Effector memory CD4-positive, alpha-beta T cell (primary cell): ENCODE measurements at regions not wholly inside any gene's neighbourhood (a gene's known extent, or its start where the extent isn't known, plus 50 kb on each side); places are given as distances from the start of the nearest gene placed in this dataset.

Experiments used
- DNase-seq, 3 donors: peaks; one replicate each; pipeline ENCODE4 v3.0.0-alpha.2; 2020
- H3K27ac ChIP-seq: 2 replicates; pipeline ENCODE4 v1.7.0; 2013; ENCODE audit warnings: mild to moderate bottlenecking, low read length, moderate library complexity; ENCODE audit not compliant: insufficient read depth, poor library complexity, severe bottlenecking
- H3K27me3 ChIP-seq: replicated peaks from 2 replicates; pipeline ENCODE4 v1.7.0; 2013; ENCODE audit warnings: mild to moderate bottlenecking, low read length; ENCODE audit not compliant: insufficient read depth, control insufficient read depth, poor library complexity, severe bottlenecking
- H3K36me3 ChIP-seq: 2 replicates; pipeline ENCODE4 v1.7.0; 2013; ENCODE audit warnings: mild to moderate bottlenecking, low read length, moderate library complexity; ENCODE audit not compliant: control insufficient read depth, insufficient read depth
- H3K4me1 ChIP-seq: 2 replicates; pipeline ENCODE4 v1.7.0; 2013; ENCODE audit warnings: low read length, mild to moderate bottlenecking; ENCODE audit not compliant: control insufficient read depth, insufficient read depth, poor library complexity, severe bottlenecking
- H3K4me3 ChIP-seq: 2 replicates; pipeline ENCODE4 v1.7.0; 2013; ENCODE audit warnings: low read length, low read depth, mild to moderate bottlenecking; ENCODE audit not compliant: insufficient read depth, poor library complexity, severe bottlenecking
- H3K9me3 ChIP-seq: 2 replicates; pipeline ENCODE4 v1.7.0; 2013; ENCODE audit warnings: mild to moderate bottlenecking, low read length, moderate library complexity; ENCODE audit not compliant: control insufficient read depth

- Histone ChIP-seq H3K9me3 (no peaks in the 10 kb centered on the region), H3K4me3 (no peak overlapping the region), H3K36me3 (no peaks in the 10 kb centered on the region), H3K4me1 (no peaks in the 10 kb centered on the region), H3K27ac (no peak overlapping the region), H3K27me3 (no peaks in the 10 kb centered on the region)
- no peak for DNase-seq
These were observed 172.6 kb downstream of the CHRM3 start for GRCh38 chr1:239558991-239559390.

GRCh38 chr1:239560921-239561320 lies 174.6 kb downstream of the CHRM3 start:
- H3K9me3 ChIP-seq, result no peaks in the 10 kb centered on the region
- no peak for DNase-seq
- H3K4me1 ChIP-seq, result no peaks in the 10 kb centered on the region
- no peaks in the 10 kb centered on the region for H3K36me3 ChIP-seq
- no peaks in the 10 kb centered on the region for H3K27me3 ChIP-seq
- no peak overlapping the region for H3K27ac ChIP-seq
- no peak overlapping the region for H3K4me3 ChIP-seq

GRCh38 chr1:239562095-239562494 lies 175.7 kb downstream of the CHRM3 start:
- H3K4me1 ChIP-seq, result no peaks in the 10 kb centered on the region
- no peaks in the 10 kb centered on the region for H3K36me3 ChIP-seq
- DNase-seq, result no peak
- no peaks in the 10 kb centered on the region for H3K9me3 ChIP-seq
- no peaks in the 10 kb centered on the region for H3K27me3 ChIP-seq
- no peak overlapping the region for H3K4me3 ChIP-seq
- no peak overlapping the region for H3K27ac ChIP-seq

GRCh38 chr1:239563681-239564080 lies 177.3 kb downstream of the CHRM3 start:
- Histone ChIP-seq H3K4me3 (no peak overlapping the region), H3K27ac (no peak overlapping the region), H3K9me3 (no peaks in the 10 kb centered on the region), H3K4me1 (no peaks in the 10 kb centered on the region), H3K36me3 (no peaks in the 10 kb centered on the region), H3K27me3 (no peaks in the 10 kb centered on the region)
- no peak for DNase-seq

DNA sequence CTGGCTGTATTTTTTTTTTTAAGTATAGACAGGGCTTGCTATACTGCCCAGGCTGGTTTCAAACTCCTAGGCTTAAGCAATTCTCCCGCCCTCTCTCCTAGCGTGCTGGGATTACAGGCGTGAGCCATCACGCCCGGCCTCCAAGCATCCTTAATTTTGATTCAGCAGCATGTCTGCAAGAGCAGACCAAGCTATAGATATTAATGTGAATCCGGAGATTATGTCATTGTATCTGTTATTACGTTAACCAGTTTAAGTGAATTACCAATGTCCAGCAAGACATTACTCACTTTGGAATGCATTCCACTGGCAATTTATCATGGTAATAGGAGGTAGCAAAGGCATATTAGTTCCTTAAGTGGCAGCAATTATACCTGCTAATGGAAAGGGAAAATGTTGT lies 179.7 kb downstream of the CHRM3 start:
- H3K4me1 ChIP-seq, result no peaks in the 10 kb centered on the region
- H3K36me3 ChIP-seq, result no peaks in the 10 kb centered on the region
- H3K27ac ChIP-seq, result no peak overlapping the region
- H3K4me3 ChIP-seq, result no peak overlapping the region
- no peaks in the 10 kb centered on the region for H3K27me3 ChIP-seq
- no peak for DNase-seq
- no peaks in the 10 kb centered on the region for H3K9me3 ChIP-seq

DNA sequence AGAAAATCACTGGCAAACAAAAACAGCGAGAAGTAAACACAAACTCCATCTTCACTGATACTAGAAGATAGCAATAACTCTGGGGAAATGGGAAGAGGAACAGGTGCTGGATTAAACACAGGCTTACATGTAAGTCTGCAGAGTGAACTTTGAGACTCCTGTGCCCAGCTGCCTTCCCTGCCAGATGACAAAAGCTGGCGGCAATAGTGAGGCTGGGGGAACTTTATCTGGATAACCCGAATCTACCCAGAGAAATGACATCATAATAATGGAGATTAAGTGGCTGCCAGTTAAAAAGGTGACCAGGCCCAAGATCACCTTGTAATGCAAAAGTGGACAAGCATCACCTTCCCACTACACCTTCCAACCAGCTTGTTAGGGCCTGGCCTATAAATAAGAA lies 184.5 kb downstream of the CHRM3 start:
- H3K9me3 ChIP-seq, result no peaks in the 10 kb centered on the region
- no peaks in the 10 kb centered on the region for H3K4me1 ChIP-seq
- H3K27ac ChIP-seq, result no peak overlapping the region
- H3K36me3 ChIP-seq, result no peaks in the 10 kb centered on the region
- H3K4me3 ChIP-seq, result no peak overlapping the region
- no peaks in the 10 kb centered on the region for H3K27me3 ChIP-seq
- DNase-seq, result no peak

DNA sequence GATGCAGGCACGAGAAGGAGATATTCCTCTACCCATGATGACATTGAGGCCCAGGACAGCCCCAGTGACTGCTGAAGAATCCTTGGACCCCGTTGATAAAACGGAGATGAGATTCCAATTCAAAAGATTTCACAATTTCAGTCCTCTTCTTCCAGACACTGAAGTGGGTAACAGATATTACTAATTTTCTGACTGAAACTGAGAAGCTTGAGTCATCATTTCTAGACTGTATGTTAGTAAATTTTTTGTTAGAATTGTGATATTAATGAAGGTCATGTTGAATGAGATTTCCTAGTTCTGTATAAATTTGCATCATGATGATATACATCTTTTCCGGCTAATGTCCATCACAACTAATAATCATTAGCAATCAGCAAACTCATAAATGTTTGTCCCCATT lies 185.8 kb downstream of the CHRM3 start:
- Histone ChIP-seq H3K36me3 (no peaks in the 10 kb centered on the region), H3K4me1 (no peaks in the 10 kb centered on the region), H3K4me3 (no peak overlapping the region), H3K27ac (no peak overlapping the region), H3K9me3 (no peaks in the 10 kb centered on the region), H3K27me3 (no peaks in the 10 kb centered on the region)
- DNase-seq, result no peak

DNA sequence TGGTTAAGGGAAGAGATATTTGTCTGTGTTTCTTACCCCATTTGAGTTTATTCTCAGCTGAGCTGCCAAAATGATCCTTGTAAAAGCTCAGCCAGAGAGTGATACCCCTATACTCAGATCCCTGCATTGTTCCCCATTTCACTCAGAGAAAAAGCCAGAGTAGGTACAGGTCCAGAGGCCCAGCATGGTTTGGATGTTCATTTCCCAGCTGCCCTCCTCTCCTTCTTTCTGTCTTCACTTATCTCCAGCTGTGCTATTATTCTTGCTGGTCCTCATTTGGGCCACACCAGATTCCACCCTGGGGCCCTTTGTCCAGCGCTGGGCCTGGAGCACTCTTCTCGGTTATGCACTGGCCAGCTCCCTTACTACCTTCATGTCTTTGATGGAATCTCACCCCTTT lies 187.7 kb downstream of the CHRM3 start:
- H3K4me1 ChIP-seq, result no peaks in the 10 kb centered on the region
- no peak for DNase-seq
- H3K27me3 ChIP-seq, result no peaks in the 10 kb centered on the region
- no peaks in the 10 kb centered on the region for H3K36me3 ChIP-seq
- H3K4me3 ChIP-seq, result no peak overlapping the region
- H3K9me3 ChIP-seq, result no peaks in the 10 kb centered on the region
- H3K27ac ChIP-seq, result no peak overlapping the region

- Histone ChIP-seq H3K27me3 (no peaks in the 10 kb centered on the region), H3K9me3 (no peaks in the 10 kb centered on the region), H3K4me3 (no peak overlapping the region), H3K27ac (no peak overlapping the region), H3K36me3 (no peaks in the 10 kb centered on the region), H3K4me1 (no peaks in the 10 kb centered on the region)
- no peak for DNase-seq
These were observed 188.7 kb downstream of the CHRM3 start for GRCh38 chr1:239575113-239575512.

DNA sequence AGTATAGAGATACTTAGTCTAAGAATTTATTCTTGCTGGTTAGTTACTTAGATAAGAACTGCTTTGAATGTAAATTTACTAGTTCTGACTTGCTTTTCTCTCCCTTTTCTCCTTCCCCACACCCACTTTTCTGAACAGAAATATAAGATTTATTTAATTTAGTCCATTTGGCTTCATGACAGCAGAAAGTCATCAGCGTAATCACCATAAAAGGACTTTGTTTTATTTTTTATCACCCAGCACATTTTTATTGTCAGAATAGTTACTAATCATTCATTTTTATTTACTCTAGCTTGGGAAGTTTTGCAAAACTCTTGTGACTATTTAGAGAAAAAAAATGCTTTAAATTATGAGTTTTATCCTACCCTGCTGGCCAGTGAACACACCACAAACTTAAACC lies 197.2 kb downstream of the CHRM3 start:
- no peak for DNase-seq
- Histone ChIP-seq H3K27ac (no peak overlapping the region), H3K27me3 (no peaks in the 10 kb centered on the region), H3K4me3 (no peak overlapping the region), H3K36me3 (no peaks in the 10 kb centered on the region), H3K9me3 (no peaks in the 10 kb centered on the region), H3K4me1 (no peaks in the 10 kb centered on the region)

GRCh38 chr1:239586128-239586527 lies 199.8 kb downstream of the CHRM3 start:
- DNase-seq, result no peak
- H3K4me1 ChIP-seq, result no peaks in the 10 kb centered on the region
- H3K27me3 ChIP-seq, result no peaks in the 10 kb centered on the region
- no peaks in the 10 kb centered on the region for H3K36me3 ChIP-seq
- no peak overlapping the region for H3K27ac ChIP-seq
- H3K4me3 ChIP-seq, result no peak overlapping the region
- no peaks in the 10 kb centered on the region for H3K9me3 ChIP-seq
